ENCODE measurements at regions not wholly inside any gene's neighbourhood (a gene's known extent, or its start where the extent isn't known, plus 50 kb on each side); places are given as distances from the start of the nearest gene placed in this dataset.

DNA sequence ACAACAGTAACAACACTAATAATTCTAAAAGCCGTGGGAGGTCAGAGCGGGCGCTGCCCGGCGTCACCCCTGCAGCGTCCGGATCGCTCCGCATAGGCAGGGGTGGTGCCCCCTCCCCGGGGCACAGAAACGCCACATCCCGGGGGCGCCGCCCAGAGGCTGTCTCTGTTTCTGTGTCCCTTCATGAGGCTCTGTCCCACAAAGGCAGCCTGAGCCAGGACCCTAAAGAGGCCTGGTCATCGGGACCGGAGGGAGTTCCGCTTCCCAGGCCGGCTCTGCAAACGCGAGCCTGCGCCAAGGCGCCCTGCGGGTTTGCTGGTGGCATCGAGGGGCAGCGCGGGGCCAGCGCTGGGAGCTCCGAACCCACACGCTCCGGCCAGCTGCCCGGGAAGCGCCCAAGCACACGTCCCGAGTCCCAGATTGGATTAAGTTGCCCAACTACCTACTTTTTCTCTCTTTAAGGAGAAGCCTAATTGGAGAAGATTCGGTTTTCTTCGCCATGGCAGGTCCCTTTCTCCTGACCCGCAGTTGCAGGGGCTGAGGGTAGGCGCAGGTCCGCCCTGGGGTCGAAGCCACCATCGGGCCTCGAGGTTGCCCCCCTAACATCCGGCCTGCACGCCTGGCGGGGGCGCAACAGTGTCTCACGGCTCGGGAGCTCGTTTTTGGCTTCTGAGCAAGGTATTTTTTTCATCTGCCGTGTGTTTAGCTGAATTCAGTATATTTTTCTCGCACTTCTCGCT, 421.7 kb downstream of the VRK1 start:
- WGBS (ENCODE audit: extremely low coverage, insufficient coverage, insufficient read length) = no CpG with 5 or more reads among the region's 52 CpGs

DNA sequence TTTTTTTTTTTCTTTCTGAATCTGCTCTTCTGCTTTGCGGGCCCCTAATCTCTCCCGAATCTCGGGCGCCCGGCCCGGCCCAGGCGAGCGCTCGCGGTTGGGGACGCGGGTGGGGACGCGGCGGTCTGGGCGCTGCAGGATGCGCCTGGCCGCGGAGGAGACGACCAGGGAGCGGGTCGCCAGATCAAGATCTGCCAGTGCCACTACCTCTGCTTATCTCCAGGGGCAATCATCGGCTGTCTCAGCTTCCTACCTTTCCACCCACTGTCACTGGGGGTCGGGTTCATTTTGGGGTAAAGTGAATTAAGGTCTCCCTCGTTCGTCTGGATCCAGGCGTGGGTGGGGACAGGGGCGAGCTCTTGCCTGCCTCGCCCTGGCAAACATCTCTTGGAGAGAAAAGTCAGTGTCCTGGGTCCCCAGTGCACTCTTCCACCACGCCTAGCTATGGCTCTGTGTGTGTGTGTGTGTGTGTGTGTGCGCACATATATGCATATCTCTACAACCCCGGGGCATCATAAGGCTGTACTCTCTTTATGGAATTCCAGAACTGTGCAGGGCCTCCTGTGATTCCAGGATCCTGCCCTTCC, 422.3 kb downstream of the VRK1 start:
- Histone ChIP-seq H4K12ac (ENCODE audit: low read depth, low read length) (no peak overlapping the region), H3K4me2 (ENCODE audit: low read length) (peak overlapping the region; percentile 77), H2AFZ (ENCODE audit: insufficient read depth, low read length, poor library complexity) (peak overlapping the region; percentile 75), H3K4ac (ENCODE audit: low read depth, low read length) (no peak overlapping the region), H3K9ac (ENCODE audit: low read length) (no peak overlapping the region), H3K79me1 (ENCODE audit: low read length) (no peaks in the 10 kb centered on the region), H2BK12ac (ENCODE audit: low read length) (no peak overlapping the region), H4K8ac (ENCODE audit: low read depth, low read length) (no peak overlapping the region), H3K18ac (ENCODE audit: low read length) (no peak overlapping the region), H3K27ac (ENCODE audit: low read depth, low read length) (no peak overlapping the region), H3K4me3 (ENCODE audit: low read depth, low read length) (no peak overlapping the region), H3K14ac (ENCODE audit: low read length) (no peak overlapping the region), H3K23ac (ENCODE audit: low read length) (no peak overlapping the region), H3K4me1 (ENCODE audit: control insufficient read depth in 1 of 2, insufficient read depth in 2 of 2, low read length in 2 of 2) (peaks cover 3 to 9% of the 10 kb centered on the region in 2 experiments), H4K91ac (ENCODE audit: low read depth, low read length) (no peak overlapping the region), H2BK5ac (ENCODE audit: low read depth, low read length, poor library complexity) (no peak overlapping the region), H3K27me3 (ENCODE audit: insufficient read depth, low read length) (peaks cover 12% of the 10 kb centered on the region), H2AK5ac (ENCODE audit: low read length) (no peak overlapping the region), H3K9me3 (ENCODE audit: insufficient read depth, low read depth, low read length) (no peaks in the 10 kb centered on the region), H2BK120ac (ENCODE audit: insufficient read depth, low read length, poor library complexity) (no peak overlapping the region), H3K36me3 (ENCODE audit: control insufficient read depth in 1 of 2, insufficient read depth in 2 of 2, low read length in 2 of 2) (no peaks in the 10 kb centered on the region), H3K79me2 (ENCODE audit: control insufficient read depth, insufficient read depth, low read length, poor library complexity) (no peaks in the 10 kb centered on the region)
- WGBS (ENCODE audit: extremely low coverage, insufficient coverage, insufficient read length) = no CpG with 5 or more reads among the region's 32 CpGs
- no peak for DNase-seq

More for the DNA sequence above, 421.7 kb downstream of the VRK1 start:
- H3K4me1 ChIP-seq (ENCODE audit: control insufficient read depth in 1 of 2, insufficient read depth in 2 of 2, low read length in 2 of 2) = peaks cover 3 to 9% of the 10 kb centered on the region in 2 experiments
- H2BK5ac ChIP-seq (ENCODE audit: low read depth, low read length, poor library complexity) = no peak overlapping the region
- no peak overlapping the region for H3K23ac ChIP-seq (ENCODE audit: low read length)
- peak overlapping the region; percentile 75 for H2AFZ ChIP-seq (ENCODE audit: insufficient read depth, low read length, poor library complexity)
- H3K79me2 ChIP-seq (ENCODE audit: control insufficient read depth, insufficient read depth, low read length, poor library complexity) = no peaks in the 10 kb centered on the region
- no peak overlapping the region for H3K27ac ChIP-seq (ENCODE audit: low read depth, low read length)
- no peak overlapping the region for H2BK120ac ChIP-seq (ENCODE audit: insufficient read depth, low read length, poor library complexity)
- H3K36me3 ChIP-seq (ENCODE audit: control insufficient read depth in 1 of 2, insufficient read depth in 2 of 2, low read length in 2 of 2) = no peaks in the 10 kb centered on the region
- H3K9ac ChIP-seq (ENCODE audit: low read length) = no peak overlapping the region
- H3K18ac ChIP-seq (ENCODE audit: low read length) = no peak overlapping the region
- no peak overlapping the region for H4K12ac ChIP-seq (ENCODE audit: low read depth, low read length)
- no peak for DNase-seq
- H3K9me3 ChIP-seq (ENCODE audit: insufficient read depth, low read depth, low read length) = no peaks in the 10 kb centered on the region
- H4K8ac ChIP-seq (ENCODE audit: low read depth, low read length) = peak overlapping the region; percentile 36
- no peak overlapping the region for H3K4ac ChIP-seq (ENCODE audit: low read depth, low read length)
- no peak overlapping the region for H2BK12ac ChIP-seq (ENCODE audit: low read length)
- H4K91ac ChIP-seq (ENCODE audit: low read depth, low read length) = no peak overlapping the region
- no peak overlapping the region for H2AK5ac ChIP-seq (ENCODE audit: low read length)
- peak overlapping the region; percentile 60 for H3K4me3 ChIP-seq (ENCODE audit: low read depth, low read length)
- H3K79me1 ChIP-seq (ENCODE audit: low read length) = no peaks in the 10 kb centered on the region
- H3K14ac ChIP-seq (ENCODE audit: low read length) = no peak overlapping the region
- peak overlapping the region; percentile 77 for H3K4me2 ChIP-seq (ENCODE audit: low read length)
- peaks cover 12% of the 10 kb centered on the region for H3K27me3 ChIP-seq (ENCODE audit: insufficient read depth, low read length)

GRCh38 chr14:97221572-97222285, 424.5 kb downstream of the VRK1 start:
- Histone ChIP-seq H3K23ac (ENCODE audit: low read length) (no peak overlapping the region), H3K79me1 (ENCODE audit: low read length) (no peaks in the 10 kb centered on the region), H3K36me3 (ENCODE audit: control insufficient read depth in 1 of 2, insufficient read depth in 2 of 2, low read length in 2 of 2) (no peaks in the 10 kb centered on the region), H2BK120ac (ENCODE audit: insufficient read depth, low read length, poor library complexity) (no peak overlapping the region), H3K4me3 (ENCODE audit: low read depth, low read length) (no peak overlapping the region), H3K27ac (ENCODE audit: low read depth, low read length) (no peak overlapping the region), H4K8ac (ENCODE audit: low read depth, low read length) (no peak overlapping the region), H2BK12ac (ENCODE audit: low read length) (no peak overlapping the region), H3K4me2 (ENCODE audit: low read length) (no peak overlapping the region), H3K79me2 (ENCODE audit: control insufficient read depth, insufficient read depth, low read length, poor library complexity) (no peaks in the 10 kb centered on the region), H3K4me1 (ENCODE audit: control insufficient read depth in 1 of 2, insufficient read depth in 2 of 2, low read length in 2 of 2) (peaks cover 3 to 9% of the 10 kb centered on the region in 2 experiments), H3K18ac (ENCODE audit: low read length) (no peak overlapping the region), H3K9ac (ENCODE audit: low read length) (no peak overlapping the region), H4K12ac (ENCODE audit: low read depth, low read length) (no peak overlapping the region), H3K14ac (ENCODE audit: low read length) (no peak overlapping the region), H3K27me3 (ENCODE audit: insufficient read depth, low read length) (peaks cover 12% of the 10 kb centered on the region), H3K4ac (ENCODE audit: low read depth, low read length) (no peak overlapping the region), H2BK5ac (ENCODE audit: low read depth, low read length, poor library complexity) (no peak overlapping the region), H3K9me3 (ENCODE audit: insufficient read depth, low read depth, low read length) (no peaks in the 10 kb centered on the region), H2AK5ac (ENCODE audit: low read length) (no peak overlapping the region), H2AFZ (ENCODE audit: insufficient read depth, low read length, poor library complexity) (no peak overlapping the region), H4K91ac (ENCODE audit: low read depth, low read length) (no peak overlapping the region)
- no CpG with 5 or more reads among the region's 11 CpGs for WGBS (ENCODE audit: extremely low coverage, insufficient coverage, insufficient read length)
- no peak for DNase-seq

- peaks cover 9% of the 10 kb centered on the region for H3K27me3 ChIP-seq (ENCODE audit: insufficient read depth, low read length)
- peaks cover 3% of the 10 kb centered on the region in 2 experiments for H3K4me1 ChIP-seq (ENCODE audit: control insufficient read depth in 1 of 2, insufficient read depth in 2 of 2, low read length in 2 of 2)
- no peaks in the 10 kb centered on the region for H3K36me3 ChIP-seq (ENCODE audit: control insufficient read depth in 1 of 2, insufficient read depth in 2 of 2, low read length in 2 of 2)
- H4K91ac ChIP-seq (ENCODE audit: low read depth, low read length) = no peak overlapping the region
- no peak overlapping the region for H2AK5ac ChIP-seq (ENCODE audit: low read length)
- H3K18ac ChIP-seq (ENCODE audit: low read length) = no peak overlapping the region
- H2BK120ac ChIP-seq (ENCODE audit: insufficient read depth, low read length, poor library complexity) = no peak overlapping the region
- no peak overlapping the region for H3K23ac ChIP-seq (ENCODE audit: low read length)
- no CpG with 5 or more reads among the region's 8 CpGs for WGBS (ENCODE audit: extremely low coverage, insufficient coverage, insufficient read length)
- H3K4ac ChIP-seq (ENCODE audit: low read depth, low read length) = no peak overlapping the region
- H3K4me3 ChIP-seq (ENCODE audit: low read depth, low read length) = no peak overlapping the region
- no peaks in the 10 kb centered on the region for H3K79me1 ChIP-seq (ENCODE audit: low read length)
- H3K9ac ChIP-seq (ENCODE audit: low read length) = no peak overlapping the region
- H3K4me2 ChIP-seq (ENCODE audit: low read length) = no peak overlapping the region
- H2BK5ac ChIP-seq (ENCODE audit: low read depth, low read length, poor library complexity) = no peak overlapping the region
- no peak overlapping the region for H2AFZ ChIP-seq (ENCODE audit: insufficient read depth, low read length, poor library complexity)
- H3K79me2 ChIP-seq (ENCODE audit: control insufficient read depth, insufficient read depth, low read length, poor library complexity) = no peaks in the 10 kb centered on the region
- DNase-seq = no peak
- H2BK12ac ChIP-seq (ENCODE audit: low read length) = no peak overlapping the region
- no peak overlapping the region for H4K8ac ChIP-seq (ENCODE audit: low read depth, low read length)
- no peak overlapping the region for H3K27ac ChIP-seq (ENCODE audit: low read depth, low read length)
- no peak overlapping the region for H3K14ac ChIP-seq (ENCODE audit: low read length)
- H3K9me3 ChIP-seq (ENCODE audit: insufficient read depth, low read depth, low read length) = no peaks in the 10 kb centered on the region
- H4K12ac ChIP-seq (ENCODE audit: low read depth, low read length) = no peak overlapping the region
Measured at GRCh38 chr14:97224016-97224415, 426.8 kb downstream of the VRK1 start.
